ENCODE measurements at regions not wholly inside any gene's neighbourhood (a gene's known extent, or its start where the extent isn't known, plus 50 kb on each side); places are given as distances from the start of the nearest gene placed in this dataset.

- TF ChIP-seq, protein P1, sequence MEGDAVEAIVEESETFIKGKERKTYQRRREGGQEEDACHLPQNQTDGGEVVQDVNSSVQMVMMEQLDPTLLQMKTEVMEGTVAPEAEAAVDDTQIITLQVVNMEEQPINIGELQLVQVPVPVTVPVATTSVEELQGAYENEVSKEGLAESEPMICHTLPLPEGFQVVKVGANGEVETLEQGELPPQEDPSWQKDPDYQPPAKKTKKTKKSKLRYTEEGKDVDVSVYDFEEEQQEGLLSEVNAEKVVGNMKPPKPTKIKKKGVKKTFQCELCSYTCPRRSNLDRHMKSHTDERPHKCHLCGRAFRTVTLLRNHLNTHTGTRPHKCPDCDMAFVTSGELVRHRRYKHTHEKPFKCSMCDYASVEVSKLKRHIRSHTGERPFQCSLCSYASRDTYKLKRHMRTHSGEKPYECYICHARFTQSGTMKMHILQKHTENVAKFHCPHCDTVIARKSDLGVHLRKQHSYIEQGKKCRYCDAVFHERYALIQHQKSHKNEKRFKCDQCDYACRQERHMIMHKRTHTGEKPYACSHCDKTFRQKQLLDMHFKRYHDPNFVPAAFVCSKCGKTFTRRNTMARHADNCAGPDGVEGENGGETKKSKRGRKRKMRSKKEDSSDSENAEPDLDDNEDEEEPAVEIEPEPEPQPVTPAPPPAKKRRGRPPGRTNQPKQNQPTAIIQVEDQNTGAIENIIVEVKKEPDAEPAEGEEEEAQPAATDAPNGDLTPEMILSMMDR (IDR thresholded peaks at IDR 0.05): no peak
- no peak for TF ChIP-seq POLR2A (IDR thresholded peaks at IDR 0.05)
Measured at GRCh38 chr1:98256700-98257099, 335.9 kb upstream of the DPYD start.
